ENCODE measurements at regions not wholly inside any gene's neighbourhood (a gene's known extent, or its start where the extent isn't known, plus 50 kb on each side); places are given as distances from the start of the nearest gene placed in this dataset.

- peak; percentile 41 for DNase-seq
Measured at GRCh38 chr4:10738826-10739489, 54.4 kb upstream of the CLNK start.

- no peak for DNase-seq
Measured at GRCh38 chr4:10737337-10737736, 52.8 kb upstream of the CLNK start.

- no peak for DNase-seq
Measured at GRCh38 chr4:10736895-10737294, 52.3 kb upstream of the CLNK start.

GRCh38 chr4:10736266-10736665, 51.7 kb upstream of the CLNK start:
- DNase-seq, result no peak

GRCh38 chr4:10734697-10735096, 50.1 kb upstream of the CLNK start:
- DNase-seq, result peak; percentile 77
